GDM1 (cell line): ENCODE measurements at regions not wholly inside any gene's neighbourhood (a gene's known extent, or its start where the extent isn't known, plus 50 kb on each side); places are given as distances from the start of the nearest gene placed in this dataset.
"Not testable (repeated sequence)": the region's sequence is repeated elsewhere in the genome, so short reads cannot be mapped to it uniquely, and the experiment has no call there.

Experiments used
- DNase-seq: peaks from one replicate; lab custom pipeline; 2025; lab: John Stamatoyannopoulos, UW

DNA sequence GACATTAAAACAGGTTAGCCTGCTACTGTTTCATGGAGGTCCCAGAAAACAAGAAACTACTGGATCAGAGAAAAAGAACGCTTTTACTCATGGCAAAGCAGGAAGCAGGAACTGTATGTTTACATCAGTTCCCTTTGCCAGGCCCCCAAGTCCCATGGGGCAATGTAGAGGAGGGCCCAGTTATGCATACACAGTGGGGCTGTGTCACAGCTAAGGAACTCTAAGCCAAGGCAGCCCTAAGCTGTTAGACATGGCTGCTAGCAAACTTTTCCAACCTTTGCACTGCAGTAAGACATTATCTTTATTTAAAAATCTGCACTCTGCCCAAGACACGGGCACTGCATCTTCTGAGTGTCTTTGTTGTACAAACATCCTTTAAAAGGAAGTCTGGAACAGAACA is 975.8 kb downstream of the C4orf33 start:
- no peak for DNase-seq

DNA sequence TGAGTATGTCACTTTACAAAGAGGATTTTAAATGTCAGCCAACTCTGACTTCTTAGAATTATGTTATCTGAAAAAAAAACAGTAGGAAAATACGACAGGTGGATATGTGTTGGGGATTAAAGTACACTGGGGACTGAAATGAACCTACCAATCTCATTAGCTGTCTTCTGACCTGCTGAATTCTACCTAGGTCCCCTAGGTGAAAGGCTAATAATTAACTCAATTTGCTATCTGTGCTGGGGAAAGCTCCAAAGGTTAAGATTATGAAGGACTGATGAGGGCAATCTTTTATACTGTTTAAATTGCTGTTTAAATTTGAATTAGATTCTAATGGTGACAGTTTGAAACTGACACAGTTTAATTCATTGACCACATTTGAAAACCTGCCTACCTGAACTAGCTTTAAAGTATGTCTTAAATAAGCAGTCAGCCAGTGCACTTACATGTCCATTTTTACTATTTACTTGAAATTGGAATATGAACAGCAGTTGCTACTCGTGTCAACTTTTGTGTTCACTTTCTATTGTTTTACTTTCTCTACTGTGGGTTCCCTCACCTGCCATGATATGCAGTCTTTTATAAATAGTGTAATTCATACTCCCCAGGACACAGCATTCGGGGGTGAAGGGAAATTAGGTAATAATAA is 977.3 kb downstream of the C4orf33 start:
- no peak for DNase-seq

DNA sequence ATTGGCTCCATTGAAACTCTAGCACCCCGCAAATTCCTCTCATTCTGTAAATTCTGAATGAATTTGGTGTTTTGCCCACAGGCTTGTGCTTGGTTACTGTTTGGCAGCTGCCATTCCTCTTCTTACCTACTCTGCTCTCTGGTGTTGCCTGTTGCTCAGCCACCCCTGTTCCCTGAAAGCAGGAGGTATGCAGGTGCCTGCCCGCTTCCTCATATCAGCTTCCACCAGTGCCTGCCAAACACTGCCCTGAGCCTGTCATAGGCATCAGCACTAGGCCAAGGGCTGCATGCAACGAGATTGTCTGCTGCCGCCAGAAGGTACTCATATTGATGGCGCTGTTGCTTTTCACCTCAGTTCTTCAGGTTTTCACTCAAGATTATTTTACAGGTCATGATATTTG is 978.1 kb downstream of the C4orf33 start:
- no peak for DNase-seq

DNA sequence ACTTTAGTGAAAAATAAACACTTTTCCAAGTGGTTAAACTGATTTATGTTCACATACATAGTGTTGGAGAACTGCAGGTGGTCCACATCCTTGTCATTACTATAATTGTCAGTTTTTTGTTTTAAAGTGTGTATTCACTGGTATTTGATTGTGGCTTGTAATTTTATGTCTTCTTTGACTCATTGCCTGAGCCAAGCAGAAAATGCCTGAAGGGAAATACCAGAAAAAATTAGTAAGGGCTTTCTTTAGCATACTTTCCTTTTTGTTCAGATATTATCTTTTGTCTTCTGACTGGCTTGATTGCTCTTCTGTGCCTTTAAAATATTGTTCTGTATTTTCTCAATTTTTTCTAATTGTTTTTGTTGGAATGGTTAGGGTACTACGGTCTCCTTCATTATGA is 981.3 kb downstream of the C4orf33 start:
- no peak for DNase-seq

DNA sequence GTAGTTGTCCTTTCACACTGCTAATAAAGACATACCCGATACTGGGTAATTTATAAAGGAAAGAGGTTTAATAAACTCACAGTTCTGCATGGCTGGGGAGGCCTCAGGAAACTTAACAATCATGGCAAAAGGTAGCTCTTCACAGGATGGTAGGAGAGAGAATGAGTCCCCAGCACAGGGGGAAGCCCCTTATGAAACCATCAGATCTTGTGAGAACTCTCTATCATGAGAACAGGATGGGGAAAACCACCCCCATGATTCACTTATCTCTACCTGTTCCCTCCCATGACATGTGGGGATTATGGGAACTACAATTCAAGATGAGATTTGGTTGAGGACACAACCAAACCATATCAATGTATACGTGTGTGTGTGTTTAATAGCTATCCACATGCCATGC is 983.1 kb downstream of the C4orf33 start:
- DNase-seq, result not testable (repeated sequence)

DNA sequence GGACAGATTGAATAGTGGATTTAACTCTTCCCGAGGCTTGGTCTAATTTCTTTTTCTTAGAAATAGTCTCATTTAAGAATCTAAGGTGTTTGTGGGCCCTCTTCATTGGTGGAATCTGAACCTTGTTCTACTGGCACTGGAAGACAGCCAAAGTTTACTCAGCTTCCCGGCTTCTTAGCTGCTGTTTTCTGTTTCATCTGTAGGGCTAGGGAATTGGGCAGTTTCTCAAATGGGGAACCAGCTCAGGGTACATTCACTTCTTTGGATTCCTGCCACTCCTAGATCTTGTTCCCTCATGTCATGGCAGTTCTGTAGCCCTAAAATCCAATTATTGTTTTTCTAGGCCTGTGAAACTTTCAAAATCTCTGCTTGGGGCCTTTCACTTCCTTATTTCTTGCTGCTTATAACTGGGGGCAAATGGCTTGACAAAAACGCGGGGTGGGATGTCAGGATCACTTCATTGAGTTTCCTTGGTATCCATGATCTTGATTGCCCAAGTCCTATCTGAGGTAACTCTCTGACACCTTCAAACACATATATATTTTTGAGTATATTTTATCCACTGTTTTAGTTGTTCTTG is 985.0 kb downstream of the C4orf33 start:
- DNase-seq, result no peak

DNA sequence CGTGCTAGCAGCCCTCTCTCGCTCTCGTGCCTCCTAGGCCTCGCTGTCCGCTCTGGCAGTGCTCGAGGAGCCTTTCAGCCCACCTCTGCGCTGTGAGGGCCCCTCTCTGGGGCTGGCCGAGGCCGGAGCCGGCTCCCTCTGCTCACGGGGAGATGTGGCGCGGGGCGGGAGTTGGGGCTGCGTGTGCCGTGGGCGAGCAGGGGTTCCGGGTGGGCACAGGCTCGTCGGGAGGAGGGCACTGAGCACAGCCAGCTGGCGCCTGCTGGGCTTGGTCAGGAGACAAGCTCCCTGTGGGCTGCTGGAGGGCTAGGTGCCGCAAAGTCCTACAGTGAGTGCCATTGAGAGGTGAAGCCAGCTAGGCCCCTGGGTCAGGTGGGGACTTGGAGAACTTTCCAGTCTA is 994.5 kb downstream of the C4orf33 start:
- DNase-seq, result no peak

DNA sequence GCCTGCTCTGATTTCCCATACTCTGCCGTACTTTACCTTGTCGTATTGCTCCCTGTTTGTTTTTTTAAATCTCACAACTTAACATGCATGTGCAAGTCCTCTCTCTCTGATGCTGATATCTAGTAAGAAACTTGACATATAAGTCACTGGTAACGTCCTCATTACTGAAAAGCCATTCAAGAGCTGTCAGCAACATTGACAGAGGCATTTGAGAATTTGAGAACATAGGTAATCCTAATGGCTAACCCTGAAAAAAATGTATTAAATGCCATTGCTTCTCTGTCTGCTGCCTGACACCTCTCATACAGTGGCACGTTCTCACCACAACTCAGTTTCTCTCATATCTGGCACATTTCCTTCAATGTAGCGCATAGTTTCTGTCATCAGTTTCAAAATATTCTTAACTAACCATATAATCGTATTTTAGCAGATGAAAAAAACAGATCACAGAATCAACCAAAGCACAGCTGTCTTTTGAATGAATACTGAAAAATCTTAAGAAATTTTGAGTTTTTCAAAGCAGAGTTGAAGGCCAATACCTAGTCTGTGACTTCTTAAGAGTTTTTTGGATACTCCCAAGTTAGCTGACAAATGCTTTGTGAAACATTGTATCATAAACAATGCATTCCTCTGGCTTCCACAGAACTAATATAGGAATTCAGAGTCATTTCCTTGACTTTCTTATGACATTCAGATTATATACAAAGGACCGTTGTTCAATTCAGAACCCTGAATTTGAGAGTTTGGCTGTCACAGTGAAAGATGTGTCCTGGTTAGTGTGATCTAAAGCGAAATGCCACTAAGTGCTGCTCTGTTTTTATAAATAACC is 996.4 kb downstream of the C4orf33 start:
- DNase-seq, result no peak

DNA sequence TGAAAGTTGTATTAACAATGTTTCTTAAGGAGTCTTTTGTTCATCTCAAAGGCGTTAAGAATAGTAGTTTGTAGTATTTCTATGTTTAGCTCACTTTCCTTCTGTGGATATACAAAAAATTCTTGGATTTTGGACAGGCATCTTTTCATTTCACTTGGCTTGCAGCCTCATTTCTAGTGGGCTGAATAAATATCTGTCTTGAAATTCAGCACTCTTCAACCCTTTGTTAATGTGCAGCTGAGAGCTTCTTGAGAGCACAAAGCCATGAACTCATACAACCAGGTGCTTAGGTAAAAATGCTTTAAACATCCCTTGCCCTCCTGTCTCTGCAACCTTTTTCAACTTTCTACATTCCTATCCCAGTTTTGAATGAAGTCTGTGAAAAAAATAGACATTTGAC is 1003.2 kb downstream of the C4orf33 start:
- DNase-seq, result no peak

DNA sequence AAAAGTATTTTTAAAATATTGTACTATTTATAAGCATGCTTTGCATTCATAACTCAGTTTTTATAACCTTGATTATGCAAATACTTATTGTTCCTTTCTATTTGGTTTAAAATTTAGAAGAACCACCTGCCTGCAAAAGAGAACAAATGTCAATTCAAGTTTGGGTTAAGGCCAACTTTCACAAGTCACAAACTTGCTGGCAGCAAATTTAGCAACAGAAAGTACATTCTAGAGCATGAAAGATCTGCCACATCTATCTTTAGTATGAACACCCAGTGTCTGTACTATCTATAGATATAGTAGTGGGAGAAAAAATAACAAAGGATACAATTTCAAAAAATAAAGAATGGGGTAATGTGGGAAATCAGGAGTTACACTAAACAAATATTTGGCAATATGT is 1014.2 kb downstream of the C4orf33 start:
- no peak for DNase-seq

DNA sequence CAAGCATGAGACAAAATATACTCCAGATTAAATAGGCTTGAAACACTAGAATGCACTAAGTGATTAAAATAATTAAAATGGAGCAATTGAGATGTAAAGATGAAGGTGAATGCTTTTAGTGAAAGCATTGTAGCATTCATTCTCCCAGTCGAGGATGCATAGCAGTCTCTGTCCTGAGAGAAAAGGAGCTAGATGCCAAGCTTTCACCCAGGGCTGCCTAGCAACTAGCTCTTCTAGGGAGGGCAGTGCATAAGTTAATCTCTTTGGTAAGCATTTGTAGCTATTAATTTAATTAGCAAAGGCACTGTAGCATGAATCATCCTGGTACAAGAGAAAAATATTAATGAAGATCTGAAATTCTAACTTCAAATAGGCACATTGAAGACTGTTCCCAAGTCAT is 1014.8 kb downstream of the C4orf33 start:
- no peak for DNase-seq

DNA sequence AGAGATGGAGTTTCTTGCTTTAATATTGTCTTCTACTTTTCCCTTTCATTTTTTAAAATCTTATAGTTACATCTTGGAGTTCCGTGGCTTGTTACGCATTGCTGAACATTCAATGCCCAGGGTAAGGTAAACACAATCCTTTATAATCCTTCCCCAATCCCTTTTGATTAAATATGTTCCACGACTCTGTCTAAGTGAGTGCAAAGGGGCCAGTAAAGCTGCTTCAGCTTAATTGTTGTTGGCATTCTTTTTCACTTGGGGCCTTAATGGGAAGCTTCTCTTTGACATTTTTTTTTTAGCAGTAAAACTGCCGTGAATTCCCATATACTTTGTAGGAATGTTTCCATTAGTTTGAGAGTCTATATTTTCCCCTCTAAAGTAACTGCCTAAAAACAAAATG is 1028.1 kb downstream of the C4orf33 start:
- DNase-seq, result no peak

DNA sequence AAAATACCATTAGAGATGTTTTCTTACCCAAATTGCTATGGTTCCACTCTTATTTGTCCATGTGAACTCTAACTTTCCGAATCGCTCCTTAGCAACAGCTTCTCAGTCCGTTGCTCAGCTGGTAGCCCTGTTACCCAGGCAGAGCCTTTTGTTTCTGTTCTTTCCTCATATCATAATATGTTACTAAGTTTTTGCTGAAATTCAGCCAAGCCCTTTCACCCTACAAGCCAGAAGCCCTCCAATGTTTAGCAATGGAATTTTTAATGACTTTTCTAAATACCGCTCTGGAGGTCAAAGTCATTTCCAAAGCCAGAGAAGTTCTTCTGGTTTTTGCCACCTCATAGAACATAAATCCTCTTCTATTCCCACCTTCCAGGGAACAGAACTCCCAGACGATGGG is 1029.5 kb downstream of the C4orf33 start:
- no peak for DNase-seq

DNA sequence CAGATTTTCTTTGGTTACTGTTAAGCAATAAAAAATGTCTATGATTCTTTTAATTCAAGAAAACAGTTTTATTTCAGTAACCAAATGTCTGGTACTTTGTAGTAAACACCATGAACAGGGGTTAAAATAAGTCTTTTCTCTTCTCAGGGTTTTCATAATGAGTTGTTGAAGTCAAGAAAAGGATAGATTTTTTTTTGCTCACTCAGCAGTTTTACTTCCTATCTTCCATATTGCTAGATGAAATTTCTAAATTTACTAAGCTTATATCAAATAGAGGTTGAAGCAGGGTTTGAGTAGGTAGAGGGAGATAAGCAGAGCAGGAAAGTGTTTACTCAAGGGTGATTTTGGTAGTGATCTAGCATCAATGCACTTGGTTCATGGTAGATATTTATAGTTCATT is 1031.3 kb downstream of the C4orf33 start:
- DNase-seq, result no peak

DNA sequence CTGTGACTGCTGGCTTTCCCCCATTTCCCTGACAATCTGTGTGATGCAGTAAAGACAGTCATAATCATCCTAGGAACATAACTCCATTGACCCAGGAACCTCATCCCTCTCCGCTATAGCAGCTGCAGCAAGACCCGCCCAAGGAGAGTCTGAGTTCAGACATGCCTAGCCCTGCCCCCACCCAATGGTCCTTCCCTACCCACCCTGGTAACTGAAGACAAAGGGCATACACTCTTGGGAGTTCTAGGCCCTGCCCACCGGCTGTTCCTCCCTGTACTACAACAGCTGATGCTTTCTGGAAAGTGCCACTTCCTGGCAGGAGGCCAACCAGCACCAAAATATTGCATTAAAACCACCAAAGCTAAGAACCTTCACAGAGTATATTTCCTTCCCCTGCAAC is 1035.6 kb downstream of the C4orf33 start:
- DNase-seq, result no peak

DNA sequence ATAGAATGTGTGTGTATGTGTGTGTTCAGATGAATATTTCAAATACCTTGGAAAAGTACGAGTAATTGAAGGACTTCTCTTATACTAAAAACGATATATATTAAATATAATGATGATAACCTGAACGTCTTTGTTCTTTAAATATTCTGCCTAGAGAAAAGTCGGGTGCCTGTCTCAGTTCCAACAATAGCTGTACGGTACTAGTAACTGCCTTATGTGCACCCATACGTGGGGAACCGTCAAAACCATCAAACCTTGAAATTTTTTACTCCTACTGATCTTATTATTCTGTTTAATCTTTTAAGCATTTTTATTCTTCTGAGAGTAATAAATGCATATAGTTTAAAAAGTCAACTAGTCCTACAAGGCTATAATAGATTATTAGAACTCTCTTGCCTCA is 1045.7 kb downstream of the C4orf33 start:
- no peak for DNase-seq

DNA sequence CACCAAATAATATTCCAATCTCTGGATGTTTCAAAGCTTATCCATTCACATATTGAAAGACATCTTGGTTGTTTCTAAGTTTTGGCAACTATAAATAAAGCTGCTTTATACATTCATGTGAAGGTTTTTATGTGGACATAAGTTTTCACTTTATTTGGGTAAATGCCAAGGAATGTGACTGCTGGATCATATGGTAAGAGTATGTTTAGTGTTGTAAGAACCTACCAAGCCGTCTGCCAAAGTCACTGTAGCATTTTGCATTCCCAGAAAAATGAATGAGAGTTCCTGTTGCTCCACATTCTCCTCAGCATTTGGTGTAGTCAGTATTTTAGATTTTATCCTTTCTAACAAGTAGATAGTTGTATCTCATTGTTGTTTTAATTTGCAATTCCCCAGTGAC is 1047.7 kb downstream of the C4orf33 start:
- no peak for DNase-seq

DNA sequence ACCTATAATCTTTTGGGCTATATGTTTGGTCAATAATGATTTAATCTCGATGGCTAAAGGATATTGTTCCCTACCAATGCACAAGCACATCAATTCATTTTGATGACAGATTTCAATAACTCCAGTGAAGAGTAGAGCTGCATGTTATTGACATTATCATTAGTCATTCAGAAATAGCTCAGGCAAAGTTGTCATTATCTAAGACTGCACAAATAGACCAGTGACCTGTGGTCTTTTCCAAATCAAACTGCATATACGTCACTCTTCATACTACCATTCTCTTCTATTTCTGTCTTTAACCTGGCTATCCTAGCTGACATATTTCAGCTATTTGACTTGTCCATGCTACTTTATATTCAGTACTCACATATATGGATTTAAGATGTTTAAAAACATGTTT is 1050.8 kb downstream of the C4orf33 start:
- DNase-seq, result no peak

DNA sequence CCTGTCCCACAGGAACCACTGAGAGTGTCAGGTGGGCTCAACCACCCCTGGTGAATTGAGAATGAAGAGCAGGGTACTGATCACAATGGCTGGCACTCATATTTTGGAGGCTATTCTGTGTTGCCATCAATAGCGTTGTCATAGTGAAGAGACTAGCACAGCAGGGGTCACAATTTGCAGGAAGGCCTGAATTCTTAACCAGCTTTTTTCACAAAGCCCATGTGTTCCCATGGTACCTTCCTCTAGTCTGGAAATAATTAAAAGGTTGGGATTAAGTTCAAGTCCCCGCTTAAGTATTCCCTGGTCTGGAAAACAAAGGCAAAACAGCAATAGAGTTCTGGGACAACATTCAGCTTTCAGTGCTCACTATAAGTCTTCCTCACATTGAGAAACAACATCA is 1051.7 kb downstream of the C4orf33 start:
- no peak for DNase-seq

DNA sequence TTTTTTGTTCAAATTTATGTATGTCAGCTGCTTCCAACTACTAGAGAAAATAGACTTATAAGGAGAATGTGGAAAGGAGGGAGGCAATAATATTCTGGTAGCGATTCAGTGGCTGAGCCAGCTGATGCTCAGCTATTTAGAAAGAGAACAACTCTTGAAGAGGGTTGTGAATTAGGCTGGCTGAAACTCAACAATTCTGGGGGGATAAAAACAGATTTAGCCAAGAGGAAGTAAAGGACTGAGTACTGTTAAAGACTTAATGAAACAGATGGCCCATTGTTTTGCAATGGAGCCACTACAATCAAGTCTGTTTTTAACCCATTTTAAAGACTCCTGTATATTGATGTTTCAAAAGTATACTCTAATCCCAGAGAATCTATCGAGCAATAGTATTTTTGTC is 1058.9 kb downstream of the C4orf33 start:
- DNase-seq, result no peak

DNA sequence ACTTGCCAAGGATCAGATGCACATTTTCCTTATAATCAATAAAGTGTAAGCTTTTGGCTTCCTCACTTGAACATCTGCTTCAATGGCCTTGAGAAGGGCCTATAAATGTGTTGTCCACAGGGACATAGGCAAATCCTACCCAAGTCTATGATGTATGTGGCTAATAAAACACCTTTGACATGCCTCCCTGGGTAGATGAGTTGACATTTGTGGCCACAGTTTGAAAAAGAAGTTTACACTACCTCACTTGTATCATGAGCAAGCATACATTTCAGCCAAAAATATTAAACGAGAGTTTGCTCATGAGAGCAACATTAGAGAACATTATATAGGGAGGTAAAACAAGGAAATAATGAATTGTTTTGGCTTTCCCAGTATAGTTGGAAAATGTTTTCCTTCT is 1067.7 kb downstream of the C4orf33 start:
- DNase-seq, result no peak

DNA sequence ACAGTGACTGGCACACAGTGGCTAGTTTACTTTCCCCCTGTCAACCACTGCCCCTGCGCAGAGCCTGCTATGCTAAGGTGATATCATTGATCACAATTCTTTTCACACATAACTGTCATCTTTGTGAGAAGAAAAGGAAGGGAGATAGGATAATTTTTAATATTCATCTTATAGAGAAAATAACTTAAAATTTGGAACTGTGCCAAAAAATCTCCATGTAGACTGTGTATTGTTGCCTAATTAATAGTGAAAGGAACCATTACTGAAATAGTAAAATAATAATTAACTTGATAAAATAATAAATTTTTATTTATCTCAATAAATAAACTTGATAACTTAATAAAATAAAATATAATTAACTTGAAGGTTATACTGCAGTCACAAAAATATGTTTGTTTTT is 1069.4 kb downstream of the C4orf33 start:
- DNase-seq, result no peak

DNA sequence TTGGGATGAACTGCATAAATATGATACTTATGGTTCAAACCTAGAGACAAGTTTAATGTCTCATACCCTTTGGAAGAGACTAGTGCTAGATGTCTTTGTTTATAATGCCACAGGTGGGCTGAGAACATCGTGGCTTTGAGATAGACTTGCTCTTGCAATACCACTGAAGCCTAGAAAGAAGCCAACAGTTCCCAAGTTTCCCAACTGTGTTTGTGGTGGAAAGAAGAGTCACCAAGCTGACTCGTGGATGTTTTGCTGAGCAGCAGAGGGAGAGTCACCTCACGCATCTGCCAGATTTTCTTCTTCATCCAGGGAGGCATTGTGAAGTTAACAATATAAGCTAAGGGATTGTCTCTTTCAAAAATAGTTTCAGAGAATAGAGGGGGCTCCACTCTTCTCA is 1076.2 kb downstream of the C4orf33 start:
- DNase-seq, result no peak

DNA sequence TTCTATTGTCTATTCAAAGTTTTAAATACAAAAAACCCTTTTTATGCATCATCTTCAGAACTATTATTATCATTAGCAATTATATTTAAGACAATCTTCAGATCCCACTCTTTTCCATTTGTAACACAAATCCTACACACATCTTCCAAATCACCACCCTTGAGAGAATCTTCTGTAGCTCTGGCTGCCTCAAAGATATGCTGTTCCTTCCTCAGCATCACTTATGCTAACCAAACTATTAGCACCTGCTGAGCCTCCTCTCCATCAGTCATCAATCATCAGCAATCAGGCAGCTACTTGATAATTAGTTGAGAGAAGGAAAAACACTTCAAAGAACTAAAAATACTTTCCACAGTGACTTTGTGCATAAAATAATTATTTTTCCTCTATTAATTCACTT is 1082.2 kb downstream of the C4orf33 start:
- no peak for DNase-seq
